ENCODE measurements at regions not wholly inside any gene's neighbourhood (a gene's known extent, or its start where the extent isn't known, plus 50 kb on each side); places are given as distances from the start of the nearest gene placed in this dataset.

DNA sequence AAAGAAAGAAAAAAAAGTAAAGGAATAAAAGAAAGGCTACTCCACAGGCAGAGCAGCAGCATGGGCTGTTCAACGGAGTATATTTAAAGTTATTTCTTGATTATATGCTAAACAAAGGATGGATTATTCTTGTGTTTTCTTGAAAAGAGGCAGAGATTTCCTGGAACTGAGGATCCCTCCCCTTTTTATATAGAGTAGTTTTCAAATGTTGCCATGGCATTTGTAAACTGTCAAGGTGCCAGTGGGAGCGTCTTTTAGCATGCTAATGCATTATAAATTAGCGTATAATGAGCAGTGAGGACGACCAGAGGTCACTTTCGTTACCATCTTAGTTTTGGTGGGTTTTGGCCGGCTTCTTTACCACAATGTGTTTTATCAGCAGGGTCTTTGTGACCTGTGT is 383.0 kb downstream of the PCNX1 start:
- no peak for DNase-seq

DNA sequence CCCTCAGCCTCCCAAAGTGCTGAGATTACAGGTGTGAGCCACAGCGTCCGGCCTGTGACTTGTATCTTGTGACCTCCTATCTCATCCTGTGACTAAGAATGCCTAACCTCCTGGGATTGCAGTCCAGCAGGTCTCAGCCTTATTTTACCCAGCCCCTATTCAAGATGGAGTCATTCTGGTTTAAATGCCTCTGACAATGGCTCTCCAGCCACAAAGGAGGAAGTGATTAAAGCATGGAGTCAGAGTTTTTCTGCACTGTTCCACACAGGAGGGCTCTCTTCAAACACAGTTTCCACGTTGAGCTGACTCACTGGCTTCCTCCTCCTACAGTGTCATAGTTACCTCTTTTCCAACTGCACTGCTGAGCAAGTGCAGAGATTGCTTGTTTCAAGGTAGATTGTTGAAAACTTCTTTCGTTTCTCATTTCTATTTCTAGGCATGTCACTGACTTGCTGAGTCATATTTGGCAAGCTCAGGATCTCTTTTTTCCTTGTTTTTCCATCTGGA is 383.8 kb downstream of the PCNX1 start:
- DNase-seq = peak; percentile 60

DNA sequence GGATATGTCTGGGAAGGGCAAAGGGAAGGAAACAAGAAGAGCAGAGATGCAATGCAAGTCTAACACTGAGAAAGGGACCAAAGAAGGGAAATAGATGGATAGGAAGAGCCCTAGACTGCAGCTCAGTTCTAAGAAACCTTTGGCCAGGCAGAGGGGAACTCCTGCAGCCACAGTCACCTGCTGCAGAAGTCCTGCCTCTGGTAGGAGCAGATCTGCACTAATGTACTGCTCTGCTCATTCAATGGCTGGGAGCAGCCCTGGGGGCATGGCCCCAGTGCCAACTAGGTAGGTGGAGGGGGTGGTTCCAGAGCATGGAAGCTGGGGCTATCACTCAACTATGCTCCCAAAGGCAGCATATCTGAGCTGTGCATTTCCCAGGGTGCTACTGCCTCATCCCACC is 388.9 kb downstream of the PCNX1 start:
- DNase-seq = no peak

DNA sequence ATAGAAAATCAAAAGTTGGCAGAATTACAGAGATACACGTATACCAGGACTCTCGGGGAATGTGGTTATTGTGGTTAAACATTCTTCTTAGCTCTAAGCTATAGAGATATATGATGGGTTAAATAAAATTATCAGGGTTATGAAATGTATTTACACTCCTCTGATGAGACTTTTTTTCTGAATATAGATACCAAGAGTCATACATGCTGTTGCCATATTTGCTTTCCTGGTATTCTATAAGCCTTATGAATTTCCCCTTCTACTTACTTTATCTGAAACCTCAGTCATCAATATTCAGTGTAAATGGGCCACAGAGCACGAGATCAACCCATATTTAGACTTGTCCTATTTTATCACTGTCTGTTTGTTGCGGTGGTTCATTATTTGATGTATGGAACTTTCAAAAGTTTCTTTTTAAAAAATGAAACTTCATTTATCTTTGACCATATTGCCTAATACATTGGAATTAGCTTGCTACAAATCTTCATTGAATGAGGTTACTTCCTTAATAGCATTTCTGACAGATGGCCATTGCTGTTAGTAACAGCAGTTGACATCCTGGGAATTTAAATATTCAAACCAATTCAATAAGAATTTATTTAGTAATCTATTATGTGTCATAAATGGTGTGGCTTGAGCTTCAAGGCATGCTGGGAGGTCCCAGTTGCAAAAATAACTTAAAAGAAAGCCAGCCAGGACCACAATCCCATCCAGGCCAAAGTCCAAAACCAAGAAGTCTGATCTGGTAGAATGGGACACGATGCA is 393.5 kb downstream of the PCNX1 start:
- DNase-seq = no peak

DNA sequence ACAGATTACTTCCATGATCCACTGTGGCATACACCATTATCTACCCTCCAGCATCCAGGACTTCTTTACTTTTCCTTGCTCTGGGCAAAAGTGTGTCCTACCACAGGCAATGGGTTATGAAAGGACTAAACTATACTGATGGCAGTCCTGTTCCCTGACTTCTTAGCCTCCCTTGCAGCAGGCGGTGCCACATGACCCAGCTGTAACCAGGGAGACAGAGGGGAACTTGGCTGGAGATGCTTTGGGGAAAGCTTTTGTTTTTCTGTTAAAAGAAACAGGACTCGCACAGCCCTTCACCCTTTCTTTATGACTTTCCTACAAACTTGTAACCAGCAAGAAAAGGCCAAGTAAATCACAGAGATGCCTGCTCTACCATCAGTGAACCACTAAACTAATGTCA is 394.4 kb downstream of the PCNX1 start:
- DNase-seq = no peak

DNA sequence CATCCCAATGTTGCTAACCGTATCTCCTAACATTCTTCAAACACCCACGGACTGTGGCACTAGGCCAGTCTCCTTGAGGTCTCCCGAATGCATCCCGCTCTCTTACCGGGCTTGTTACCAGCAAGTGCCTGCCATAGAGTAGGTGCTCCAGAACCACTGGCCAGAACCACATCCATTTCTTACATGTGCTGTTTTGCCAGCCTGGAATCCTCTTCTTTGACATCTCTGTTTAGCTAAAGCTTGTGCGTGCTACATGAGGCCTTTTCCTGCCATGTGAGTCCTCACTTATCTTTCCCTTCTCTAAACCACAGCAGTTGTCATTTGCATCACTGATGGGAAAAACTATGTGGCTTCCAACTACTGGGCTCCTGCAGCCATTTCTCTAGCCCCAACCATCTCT is 397.4 kb downstream of the PCNX1 start:
- no peak for DNase-seq

DNA sequence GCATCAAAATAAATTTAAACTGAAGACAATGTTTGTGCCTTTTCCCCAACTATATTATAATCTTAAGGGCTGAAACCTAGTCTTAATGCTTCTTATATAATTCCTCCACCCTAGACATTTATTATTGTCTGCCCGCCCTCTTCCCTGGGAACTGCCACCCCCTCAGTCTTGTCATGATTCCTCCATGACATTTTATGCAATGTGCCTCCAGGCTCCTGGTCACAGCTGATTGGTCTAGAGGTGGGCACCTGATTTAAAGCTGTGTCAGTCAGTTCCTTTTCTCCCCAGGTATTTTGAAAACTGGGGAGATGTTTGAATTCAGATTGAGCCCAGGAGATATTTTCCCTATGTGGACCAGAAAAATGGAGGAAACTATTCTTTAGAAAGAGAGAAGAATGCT is 401.4 kb downstream of the PCNX1 start:
- no peak for DNase-seq

DNA sequence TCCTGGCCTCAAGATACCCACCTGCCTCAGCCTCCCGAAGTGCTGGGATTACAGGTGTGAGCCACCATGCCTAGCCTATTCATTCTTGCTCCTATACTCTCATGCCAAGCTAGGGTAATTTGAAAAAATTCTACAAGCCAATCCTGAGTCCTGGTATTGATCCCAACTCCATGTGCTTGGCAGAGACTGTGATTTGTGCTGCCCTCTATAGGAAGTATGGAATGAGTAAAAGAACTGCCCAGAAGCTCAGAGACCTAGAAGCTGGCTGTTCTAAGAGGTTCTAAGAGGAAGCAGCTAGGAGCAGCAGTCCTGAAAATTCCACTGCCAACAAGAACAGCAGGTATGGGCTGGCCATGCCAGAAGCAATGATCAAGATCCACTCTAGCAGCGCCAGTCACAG is 402.5 kb downstream of the PCNX1 start:
- DNase-seq = no peak

DNA sequence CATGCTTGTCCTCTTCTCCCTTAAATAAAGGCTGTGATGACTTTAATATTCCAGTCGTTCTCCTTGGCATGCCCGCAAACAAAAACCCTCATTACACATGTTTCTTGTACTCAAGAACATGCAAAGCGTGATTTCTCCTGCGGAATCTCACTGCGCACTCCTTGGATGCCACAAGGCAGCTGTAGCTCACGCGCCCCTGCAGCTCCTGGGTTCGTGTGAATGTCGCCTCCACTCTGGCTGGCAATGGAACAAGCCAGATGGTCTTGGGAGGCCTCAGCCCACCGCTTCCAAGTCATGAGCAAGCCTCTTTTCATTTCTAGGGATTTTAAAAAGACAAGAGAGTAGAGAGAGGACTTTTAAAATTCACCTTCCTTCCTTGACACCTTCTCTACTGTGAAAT is 403.8 kb downstream of the PCNX1 start:
- DNase-seq = no peak

DNA sequence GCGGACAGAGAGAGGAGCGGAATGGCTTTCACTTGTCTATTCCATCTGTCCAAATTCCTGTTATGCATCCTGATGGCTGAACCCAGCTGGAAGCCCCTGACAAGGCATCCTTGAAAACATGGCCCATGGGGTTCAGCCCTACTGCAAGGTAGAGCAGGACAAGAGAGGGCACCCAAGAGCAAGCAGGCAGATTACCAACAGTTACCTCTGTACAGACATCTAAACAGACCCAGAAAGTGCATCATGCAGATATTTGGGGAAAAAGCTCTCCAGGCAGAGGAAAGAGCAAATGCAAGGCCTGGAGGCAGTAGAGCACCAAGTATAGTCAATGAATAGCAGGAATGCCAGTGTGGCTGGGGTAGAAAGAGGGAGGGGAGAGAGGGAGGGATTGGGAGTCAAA is 407.5 kb downstream of the PCNX1 start:
- peak; percentile 55 for DNase-seq

DNA sequence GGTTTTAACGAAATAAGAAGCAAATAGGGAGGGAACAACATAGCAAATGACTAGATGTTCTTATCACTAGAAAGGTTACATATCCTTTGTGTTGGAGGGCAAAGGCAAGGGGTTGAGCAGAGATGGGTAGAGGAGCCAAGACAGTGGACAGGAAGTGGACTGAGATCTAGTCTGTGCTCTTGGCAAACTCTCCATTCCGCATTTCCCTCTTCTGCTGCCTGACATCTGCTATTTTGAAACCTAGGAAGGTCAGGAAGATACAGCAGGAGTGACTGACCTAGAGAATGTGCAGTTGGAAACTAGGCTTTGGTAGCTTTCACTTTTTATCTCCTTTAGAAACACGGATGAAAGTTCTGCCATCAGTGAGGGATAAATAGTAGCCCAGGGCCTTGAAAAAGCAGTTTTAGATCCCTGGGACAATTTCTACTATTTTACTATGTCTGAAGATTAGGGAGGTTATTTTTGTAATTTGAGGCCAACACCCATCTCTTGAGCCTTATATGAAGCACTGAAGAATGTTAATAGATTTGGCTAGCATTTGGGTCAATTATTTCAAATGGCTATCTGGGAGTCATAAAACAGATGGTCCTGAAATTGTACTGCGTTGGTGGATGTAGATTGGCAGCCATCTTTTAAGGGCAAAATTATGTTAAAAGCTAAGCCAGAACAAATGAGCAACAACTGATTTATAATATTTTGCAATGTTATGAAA is 410.3 kb downstream of the PCNX1 start:
- no peak for DNase-seq

DNA sequence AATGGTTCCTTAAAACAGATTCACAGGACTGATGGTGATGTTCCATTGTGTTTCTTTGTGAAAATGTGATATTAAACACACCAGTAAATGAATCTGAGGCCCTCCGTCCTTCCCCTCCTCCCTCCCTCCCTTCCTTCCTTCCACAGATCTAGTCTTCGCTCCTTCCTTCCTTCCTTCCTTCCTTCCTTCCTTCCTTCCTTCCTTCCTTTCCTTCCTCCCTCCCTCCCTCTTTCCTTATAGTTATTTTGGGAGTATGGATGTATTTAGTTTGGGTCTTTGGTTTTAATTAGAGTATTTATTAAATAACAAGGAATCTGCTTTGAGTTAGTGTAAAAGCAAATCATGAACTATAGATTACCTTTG is 410.8 kb downstream of the PCNX1 start:
- no peak for DNase-seq

DNA sequence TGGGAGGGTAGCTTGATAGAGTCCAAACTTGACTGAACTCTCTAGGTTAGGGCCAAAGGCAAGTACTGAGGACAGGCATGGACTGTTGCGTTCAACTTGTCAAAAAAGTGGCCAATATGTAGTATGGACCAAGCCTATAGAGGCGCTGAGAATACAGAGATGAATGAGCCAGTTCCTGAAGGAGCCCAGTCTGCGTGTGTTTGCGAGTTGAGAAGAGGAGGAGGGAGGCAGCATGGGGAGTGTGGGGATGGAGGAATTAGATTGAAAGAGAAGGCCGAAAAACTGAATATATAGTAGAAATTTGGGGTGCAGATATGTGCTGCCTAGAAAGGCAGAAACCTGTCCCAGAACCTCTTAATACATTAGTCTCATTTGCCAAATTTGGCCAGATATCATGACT is 412.4 kb downstream of the PCNX1 start:
- DNase-seq = no peak

DNA sequence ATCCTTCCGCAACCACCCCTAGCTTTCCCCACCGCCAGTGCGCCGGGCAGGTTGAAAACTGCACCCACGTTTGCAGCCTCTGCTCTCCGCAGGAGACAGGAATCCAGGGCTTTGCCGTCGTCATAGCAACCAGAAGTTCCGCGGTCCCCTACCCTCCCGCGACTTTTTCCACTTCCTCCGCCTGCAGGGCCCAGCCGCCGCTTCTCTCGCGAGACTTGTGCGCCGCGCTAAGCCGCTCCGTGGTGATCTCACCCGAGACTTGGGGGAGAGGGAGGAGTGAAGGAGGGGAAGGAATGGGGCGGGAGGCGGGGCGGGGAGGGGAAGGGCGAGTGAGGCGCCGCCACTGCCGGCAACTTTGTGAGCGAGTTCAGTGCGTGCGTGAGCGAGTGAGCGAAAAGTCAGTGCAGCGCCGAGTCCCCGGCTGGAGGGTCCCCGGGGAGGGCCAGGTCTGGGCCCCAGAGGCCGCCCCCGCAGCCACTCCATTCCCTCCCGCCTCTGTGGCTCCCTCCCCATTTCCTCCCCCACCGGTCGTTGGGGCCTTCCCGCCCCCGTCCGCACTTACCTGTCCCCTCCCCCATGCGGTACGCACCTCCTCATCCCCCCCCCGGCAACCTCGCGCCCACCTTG is 413.0 kb downstream of the PCNX1 start, which contains the start of gene SIPA1L1:
TSS of gene SIPA1L1 (plus strand) at position 370 of the 627 bp plus-strand sequence.
- peak; percentile 99 for DNase-seq

DNA sequence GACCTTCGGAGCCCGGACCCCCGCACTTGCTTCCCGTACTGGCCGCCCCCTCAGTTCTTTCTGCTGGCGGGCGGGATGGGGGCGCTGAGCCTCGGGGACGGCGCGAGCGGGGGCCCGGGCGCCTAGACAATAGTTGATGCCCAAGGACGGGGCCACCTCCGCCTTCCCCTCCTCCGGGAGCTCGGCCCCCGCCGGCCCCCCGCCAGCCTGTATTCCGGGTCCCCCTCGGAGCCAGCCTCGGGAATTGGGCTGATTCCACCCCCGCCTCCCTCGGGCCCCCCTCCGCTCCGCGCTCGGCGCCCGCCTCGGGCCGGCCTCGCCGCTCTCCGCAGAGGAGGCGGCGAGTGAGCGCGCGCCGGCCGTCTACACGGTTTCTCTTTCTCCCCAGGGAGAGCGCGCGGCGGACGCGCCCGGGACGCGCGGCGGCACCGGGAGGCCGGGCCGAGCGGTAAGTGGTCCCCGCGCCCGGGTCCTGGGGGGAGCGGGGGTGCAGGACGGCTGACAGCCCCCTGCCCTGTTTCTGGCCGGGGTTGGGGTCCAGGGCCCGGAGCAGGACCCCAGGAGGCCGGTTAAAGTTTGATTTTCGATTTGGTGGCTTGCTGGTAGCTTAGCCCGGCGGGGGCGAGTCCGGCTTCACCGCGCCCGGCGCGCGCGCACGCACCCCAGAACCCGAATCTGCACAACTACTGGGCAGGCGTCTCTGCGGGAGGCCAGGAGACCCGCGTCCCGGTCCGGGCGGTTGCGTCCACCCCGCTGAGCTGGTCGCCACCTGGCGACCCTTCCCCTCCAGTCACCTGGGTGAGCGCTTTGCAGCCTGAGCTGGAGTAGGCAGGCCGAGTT is 413.7 kb downstream of the PCNX1 start:
- DNase-seq = peak; percentile 75

DNA sequence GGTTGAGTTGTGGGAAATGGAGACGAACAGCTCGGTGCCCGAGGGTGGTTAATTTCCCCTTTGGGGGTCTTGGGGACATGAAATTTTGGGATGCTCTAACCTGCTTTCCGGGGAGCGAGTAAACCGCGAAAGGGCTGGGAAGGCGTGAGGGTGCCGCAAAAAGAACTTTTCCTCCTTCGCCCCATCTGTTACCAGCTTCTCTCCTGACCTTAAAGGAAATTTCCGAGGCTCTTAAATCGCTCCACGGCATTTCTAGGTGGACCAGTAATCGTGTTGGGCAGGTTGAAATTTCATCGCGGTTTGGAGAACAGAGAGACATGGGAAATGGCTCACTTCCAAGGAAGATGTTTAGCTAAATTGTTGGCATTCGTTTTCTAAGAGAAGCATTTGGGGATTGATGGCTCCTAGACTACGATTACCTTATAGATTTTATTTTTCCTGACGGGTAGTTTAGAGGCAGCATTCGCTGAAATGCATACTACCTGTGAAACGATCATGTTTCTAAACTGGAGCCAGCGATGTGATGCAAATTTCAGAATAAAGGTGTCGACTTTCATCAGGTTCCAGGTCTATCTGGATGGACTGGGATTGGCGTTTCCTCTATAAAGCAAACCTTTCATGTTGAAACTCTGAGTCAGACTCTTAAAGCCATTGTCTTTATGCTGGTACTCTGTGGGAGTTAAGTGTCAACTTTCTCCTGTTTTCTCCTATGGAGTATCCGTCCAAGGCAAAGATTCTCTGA is 414.5 kb downstream of the PCNX1 start:
- DNase-seq = peak; percentile 56

DNA sequence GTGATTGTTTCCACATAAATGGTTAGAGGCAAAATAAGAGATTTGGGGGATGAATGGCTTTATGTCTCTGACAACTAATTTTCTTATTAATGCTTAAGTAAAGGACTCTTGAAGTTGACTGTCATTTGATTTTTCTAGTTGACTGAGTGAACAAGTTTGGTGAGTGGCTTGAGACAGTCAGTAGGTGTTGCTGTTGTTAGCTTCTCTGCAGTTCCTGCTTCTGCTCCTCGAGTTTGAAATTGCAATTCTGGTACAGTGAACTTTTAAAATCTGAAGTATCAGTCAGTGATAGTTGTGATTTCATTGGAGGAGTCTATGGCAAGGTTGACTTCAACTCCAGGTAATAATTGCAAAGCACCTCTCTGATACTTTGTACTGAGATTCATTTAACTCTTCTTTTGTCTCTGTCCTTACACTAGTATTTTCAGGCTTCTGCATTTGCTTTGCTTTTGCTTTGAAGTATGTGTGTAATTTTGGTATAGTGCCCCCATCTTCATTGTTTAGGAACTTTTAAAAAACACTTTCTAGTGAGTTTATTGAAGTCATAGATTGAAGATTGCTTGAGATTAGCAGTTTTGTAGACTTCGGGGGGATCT is 415.5 kb downstream of the PCNX1 start:
- no peak for DNase-seq

DNA sequence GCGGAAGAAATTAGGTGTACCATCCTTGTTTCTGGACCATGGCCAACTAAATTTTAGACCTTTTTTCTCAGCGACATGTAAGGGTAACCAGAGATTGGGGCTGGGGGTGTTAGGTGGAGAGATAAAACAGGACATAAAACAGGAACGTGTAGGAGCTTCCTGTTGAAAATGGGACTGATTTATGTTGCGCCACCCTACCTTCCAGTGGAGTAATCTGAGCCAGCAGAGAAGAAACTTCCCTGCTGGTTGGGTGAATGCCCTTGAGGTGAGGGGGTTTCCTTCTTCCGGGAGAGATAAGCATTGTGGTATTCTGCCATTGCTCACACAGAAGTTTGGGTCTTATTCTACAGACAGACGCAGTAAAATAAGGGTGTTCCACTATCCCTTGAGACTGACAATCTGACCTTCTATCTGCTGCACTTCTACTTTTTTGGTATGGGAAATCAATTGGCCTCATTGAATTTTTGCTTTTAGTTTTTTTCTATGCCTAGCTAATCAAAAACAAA is 417.6 kb downstream of the PCNX1 start:
- peak; percentile 66 for DNase-seq

DNA sequence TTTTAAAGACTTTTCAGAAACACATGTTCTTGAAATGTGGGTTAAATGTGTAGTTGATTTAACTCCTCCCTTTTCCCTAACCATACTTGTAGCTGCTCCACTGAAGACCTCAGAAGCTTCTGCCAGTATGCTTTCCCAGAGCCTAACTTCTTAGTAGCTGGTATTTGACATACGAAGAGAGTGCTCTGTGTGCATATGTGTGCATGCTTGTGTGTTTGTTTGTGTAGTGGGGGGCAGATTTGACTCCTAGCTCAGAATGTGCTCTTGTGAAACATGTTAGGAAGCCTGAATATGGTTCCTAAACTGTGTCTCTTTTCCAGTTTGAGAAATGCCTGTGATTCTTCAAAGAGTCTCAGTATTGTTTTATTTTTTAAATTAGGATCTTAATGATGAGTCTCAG is 420.4 kb downstream of the PCNX1 start:
- DNase-seq = no peak

DNA sequence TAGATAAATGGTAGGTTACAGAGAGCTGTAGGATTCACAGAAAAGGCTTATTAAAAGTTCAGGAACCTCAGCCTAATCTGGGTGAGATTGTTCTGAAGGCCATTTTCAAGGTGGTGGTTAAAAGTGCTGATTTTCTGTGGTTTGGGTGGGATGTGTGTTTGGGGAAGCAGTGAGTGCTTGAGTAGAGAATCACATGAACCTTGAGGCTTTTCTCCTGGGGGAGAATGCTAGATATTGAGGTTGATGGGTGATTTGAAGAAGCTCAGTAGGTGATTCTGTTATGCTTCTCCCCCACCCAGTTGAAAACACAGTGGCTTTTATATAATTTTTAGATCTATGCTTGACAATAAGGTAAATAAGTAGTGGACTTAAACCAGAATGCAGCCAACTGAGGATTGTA is 420.9 kb downstream of the PCNX1 start:
- no peak for DNase-seq

DNA sequence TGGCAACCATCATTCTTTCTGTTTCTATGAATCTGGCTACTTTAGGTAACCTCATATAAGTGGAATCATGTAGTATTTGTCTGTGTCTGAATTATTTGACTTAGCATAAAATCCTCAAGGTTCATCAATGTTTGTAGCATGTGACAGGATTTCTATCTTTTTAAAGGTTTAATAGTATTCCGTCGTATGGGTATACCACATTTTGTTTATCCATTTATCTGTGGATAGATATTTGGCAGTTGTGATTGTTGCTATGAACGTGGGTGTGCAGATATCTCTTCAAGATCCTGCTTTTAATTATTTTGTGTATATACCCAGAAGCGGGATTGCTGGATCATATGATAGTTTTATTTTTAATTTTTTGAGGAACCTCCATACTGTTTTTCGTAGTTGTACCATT is 421.7 kb downstream of the PCNX1 start:
- no peak for DNase-seq

DNA sequence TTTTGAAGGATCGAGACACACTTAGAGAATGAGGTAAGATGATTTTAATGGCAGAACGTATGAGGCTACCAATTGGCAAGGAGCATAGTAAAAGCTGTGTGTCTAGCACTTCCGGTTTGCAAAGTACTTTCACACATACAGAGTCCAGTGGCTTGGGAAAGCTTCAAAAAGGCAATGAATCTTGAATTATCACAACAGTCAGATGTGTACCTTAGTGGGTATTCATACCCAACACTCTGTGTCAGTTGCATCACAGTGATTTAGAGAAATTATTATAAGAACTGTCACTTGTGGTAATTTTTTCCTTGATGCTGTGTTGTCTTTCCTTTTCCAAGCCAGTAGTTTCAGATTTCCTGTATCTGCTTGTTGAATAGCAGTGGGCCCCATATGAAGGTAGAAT is 424.1 kb downstream of the PCNX1 start:
- no peak for DNase-seq
